ENCODE measurements at regions not wholly inside any gene's neighbourhood (a gene's known extent, or its start where the extent isn't known, plus 50 kb on each side); places are given as distances from the start of the nearest gene placed in this dataset.
"Not testable (repeated sequence)": the region's sequence is repeated elsewhere in the genome, so short reads cannot be mapped to it uniquely, and the experiment has no call there.

GRCh38 chr2:90076311-90076710 is 1384.8 kb downstream of the RPIA start:
- Mint-ChIP-seq H3K27ac (no peak overlapping the region), H3K9me3 (no peaks in the 10 kb centered on the region), H3K27me3 (peaks cover 20% of the 10 kb centered on the region), H3K4me3 (no peak overlapping the region), H3K4me1 (no peaks in the 10 kb centered on the region)
- DNase-seq (no peak), ATAC-seq (no peak)

DNA sequence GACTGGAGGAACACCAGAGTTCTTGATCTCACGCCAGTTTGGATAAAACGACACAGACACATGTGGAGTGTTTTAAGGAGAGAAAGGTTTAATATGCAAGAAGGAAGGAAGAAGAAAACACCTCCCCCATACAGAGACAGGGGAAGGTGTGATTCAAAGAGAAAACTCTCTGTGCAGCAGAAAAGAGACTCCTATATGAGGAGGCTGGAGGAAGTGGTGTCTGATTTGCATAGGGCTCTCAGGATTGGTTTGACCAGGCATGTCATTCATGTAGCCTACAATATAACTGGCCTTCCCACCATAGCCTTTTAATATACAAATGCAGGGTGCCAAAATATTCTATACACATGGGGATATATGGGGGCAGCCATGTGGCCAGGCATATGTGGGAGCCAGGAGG is 1386.5 kb downstream of the RPIA start:
- Mint-ChIP-seq H3K4me1 (no peaks in the 10 kb centered on the region), H3K9me3 (no peaks in the 10 kb centered on the region), H3K4me3 (no peak overlapping the region), H3K27me3 (peaks cover 20% of the 10 kb centered on the region), H3K27ac (no peak overlapping the region)
- no peak for DNase-seq
- ATAC-seq, result no peak

DNA sequence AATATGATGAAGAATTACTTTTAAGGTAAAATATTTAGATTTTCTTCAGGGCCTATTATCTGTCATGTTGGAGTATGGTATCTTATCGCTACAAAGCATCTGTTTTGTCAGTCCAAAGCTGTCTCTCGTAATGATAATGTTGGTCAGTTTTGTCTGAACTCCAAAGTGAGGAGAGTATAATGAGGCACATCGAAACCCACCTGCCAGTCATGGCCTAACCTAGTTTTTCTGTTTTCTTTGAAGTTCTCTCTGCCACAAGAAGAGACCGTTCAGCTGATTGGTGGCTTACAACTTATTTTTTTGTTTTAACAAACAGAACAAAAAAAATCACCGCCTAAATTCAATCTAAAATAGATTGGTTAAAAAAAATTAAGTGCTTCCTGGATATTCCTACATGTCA is 1387.9 kb downstream of the RPIA start:
- H3K4me1 Mint-ChIP-seq, result no peaks in the 10 kb centered on the region
- no peaks in the 10 kb centered on the region for H3K9me3 Mint-ChIP-seq
- no peak overlapping the region for H3K27ac Mint-ChIP-seq
- H3K4me3 Mint-ChIP-seq, result no peak overlapping the region
- peaks cover 20% of the 10 kb centered on the region for H3K27me3 Mint-ChIP-seq
- DNase-seq (no peak), ATAC-seq (no peak)

DNA sequence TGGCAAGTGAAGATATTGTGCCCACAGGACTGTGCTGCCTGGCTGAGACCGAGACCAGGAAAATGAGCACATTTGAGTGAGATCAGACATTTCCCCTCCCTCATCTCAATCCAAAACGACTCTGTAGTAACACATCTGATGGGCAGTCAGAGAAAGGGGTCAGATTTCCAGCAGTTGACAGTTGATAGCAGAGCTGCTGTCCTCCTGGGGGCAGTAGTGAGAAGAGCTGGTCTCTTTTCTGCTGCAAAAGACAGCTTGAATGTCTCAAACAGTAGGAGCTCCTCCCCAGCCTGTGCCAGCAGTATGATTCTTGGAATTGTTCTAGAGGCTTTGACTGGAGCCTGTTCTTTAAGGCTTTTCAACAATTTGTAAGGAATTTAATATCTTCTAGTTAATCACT is 1396.3 kb downstream of the RPIA start:
- not testable (repeated sequence) for H3K27me3 Mint-ChIP-seq, ATAC-seq, H3K27ac Mint-ChIP-seq, DNase-seq, H3K4me3 Mint-ChIP-seq, H3K4me1 Mint-ChIP-seq, H3K9me3 Mint-ChIP-seq

DNA sequence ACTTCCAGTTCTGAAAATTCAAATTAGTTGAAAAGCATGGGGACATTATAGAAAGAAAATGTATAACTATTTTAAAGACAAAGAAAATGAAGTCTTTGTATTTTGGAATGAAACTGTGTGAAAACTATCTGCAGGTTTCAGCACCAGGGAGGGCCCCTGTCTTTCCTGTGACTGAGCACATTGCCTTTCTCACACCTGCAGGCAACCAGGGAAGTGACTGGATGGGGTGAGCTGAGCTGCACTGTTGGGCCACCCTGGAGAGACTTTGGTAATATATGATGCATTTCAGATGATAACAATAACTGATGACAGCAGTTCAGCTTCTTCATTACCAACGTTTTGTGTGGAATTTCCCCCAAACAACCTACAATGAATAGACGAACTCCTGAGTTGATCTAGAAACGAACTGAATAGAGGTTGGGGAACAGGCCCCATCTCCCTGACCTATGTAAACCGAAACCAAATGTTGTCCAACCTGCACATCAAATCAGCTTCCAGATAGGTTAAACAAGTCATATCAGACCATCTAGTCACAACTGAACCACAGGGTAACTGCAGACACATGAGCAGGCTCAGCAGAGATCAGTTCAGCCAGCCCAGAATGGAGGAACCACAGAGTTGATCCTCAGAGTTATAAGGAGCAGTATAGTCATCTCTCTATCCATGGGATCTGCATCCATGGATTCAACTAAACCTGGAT is 1402.2 kb downstream of the RPIA start:
- H3K27ac Mint-ChIP-seq, H3K4me1 Mint-ChIP-seq, H3K9me3 Mint-ChIP-seq, H3K27me3 Mint-ChIP-seq, DNase-seq, H3K4me3 Mint-ChIP-seq, ATAC-seq: not testable (repeated sequence)

DNA sequence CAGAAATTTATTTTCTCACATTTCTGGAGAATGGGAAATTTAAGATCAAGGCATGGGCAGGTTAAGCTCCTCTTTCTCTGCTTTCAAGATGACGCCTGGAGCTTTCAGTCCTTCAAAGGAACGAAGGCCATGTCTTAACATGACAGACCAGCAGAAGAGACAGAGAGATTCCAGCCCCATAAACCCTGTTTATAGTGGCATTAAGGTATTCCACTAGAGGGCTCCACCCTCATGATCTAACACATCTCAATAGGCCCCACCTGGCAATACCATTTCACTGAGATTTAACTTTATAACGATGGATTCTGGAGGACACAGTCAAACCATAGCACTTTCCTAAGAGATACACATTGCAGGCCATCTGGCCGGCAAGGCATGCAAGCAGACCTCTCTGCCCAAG is 1406.1 kb downstream of the RPIA start:
- not testable (repeated sequence) for H3K27ac Mint-ChIP-seq, H3K4me3 Mint-ChIP-seq, DNase-seq, H3K4me1 Mint-ChIP-seq, ATAC-seq, H3K27me3 Mint-ChIP-seq, H3K9me3 Mint-ChIP-seq

GRCh38 chr2:90105142-90105541 is 1413.7 kb downstream of the RPIA start:
- H3K4me1 Mint-ChIP-seq, ATAC-seq, H3K27ac Mint-ChIP-seq, H3K4me3 Mint-ChIP-seq, H3K9me3 Mint-ChIP-seq, DNase-seq, H3K27me3 Mint-ChIP-seq: not testable (repeated sequence)

DNA sequence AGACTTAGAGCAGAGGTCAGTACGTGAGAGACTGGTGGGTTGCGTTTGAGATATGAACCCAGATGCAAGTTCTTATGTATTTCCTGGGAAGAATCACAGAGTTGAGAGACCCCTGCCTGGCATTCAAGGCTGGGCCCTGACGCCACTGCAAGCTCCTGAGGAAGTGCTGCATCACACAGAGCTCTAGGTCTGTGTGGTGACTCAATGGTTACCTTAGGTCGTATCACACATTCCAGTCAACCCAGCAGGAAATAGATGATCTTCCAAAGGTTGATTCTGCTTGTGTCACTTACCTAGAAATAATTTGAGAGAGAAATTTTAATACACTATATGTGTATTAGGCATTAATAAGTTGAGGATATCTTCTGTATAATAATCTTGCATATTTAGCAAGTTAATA is 1431.9 kb downstream of the RPIA start:
- not testable (repeated sequence) for H3K4me1 Mint-ChIP-seq, ATAC-seq, H3K27ac Mint-ChIP-seq, H3K4me3 Mint-ChIP-seq, H3K9me3 Mint-ChIP-seq, DNase-seq, H3K27me3 Mint-ChIP-seq

GRCh38 chr2:90139046-90139445 is 1447.6 kb downstream of the RPIA start:
- H3K27me3 Mint-ChIP-seq, H3K4me3 Mint-ChIP-seq, ATAC-seq, H3K27ac Mint-ChIP-seq, H3K9me3 Mint-ChIP-seq, DNase-seq, H3K4me1 Mint-ChIP-seq: not testable (repeated sequence)

DNA sequence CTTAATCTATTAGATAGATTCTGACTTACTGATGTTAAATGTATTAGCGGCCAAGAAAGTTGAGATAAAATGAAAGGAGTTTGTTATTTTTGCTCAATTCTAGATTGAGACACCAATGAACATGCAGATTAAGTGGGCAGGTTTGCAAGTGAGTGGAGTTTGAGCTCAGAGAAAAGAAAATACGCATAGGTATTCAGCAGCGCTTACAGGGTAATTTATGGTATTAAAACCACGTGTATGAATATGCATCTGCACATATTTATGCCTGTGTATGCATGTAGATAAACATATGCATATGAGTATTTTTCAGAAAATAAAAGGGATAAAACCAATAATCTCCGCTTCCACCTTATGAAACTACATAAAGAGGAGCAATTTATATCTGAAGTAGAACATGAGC is 1450.1 kb downstream of the RPIA start:
- peaks cover 4 to 13% of the 10 kb centered on the region in 2 donors for H3K9me3 Mint-ChIP-seq
- ATAC-seq, H3K27ac Mint-ChIP-seq, H3K4me3 Mint-ChIP-seq, H3K4me1 Mint-ChIP-seq, H3K27me3 Mint-ChIP-seq, DNase-seq: not testable (repeated sequence)

- H3K27me3 Mint-ChIP-seq, H3K4me1 Mint-ChIP-seq, H3K4me3 Mint-ChIP-seq, ATAC-seq, H3K9me3 Mint-ChIP-seq, DNase-seq, H3K27ac Mint-ChIP-seq: not testable (repeated sequence)
These were observed 1460.3 kb downstream of the RPIA start for GRCh38 chr2:90151805-90152204.

GRCh38 chr2:90170978-90171377 is 1479.5 kb downstream of the RPIA start:
- DNase-seq, H3K9me3 Mint-ChIP-seq, H3K4me3 Mint-ChIP-seq, H3K4me1 Mint-ChIP-seq, H3K27ac Mint-ChIP-seq, ATAC-seq, H3K27me3 Mint-ChIP-seq: not testable (repeated sequence)

DNA sequence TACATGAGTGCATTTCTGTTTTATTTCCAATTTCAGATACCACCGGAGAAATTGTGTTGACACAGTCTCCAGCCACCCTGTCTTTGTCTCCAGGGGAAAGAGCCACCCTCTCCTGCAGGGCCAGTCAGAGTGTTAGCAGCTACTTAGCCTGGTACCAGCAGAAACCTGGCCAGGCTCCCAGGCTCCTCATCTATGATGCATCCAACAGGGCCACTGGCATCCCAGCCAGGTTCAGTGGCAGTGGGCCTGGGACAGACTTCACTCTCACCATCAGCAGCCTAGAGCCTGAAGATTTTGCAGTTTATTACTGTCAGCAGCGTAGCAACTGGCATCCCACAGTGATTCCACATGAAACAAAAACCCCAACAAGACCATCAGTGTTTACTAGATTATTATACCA is 1481.6 kb downstream of the RPIA start:
- DNase-seq, H3K4me1 Mint-ChIP-seq, H3K27ac Mint-ChIP-seq, H3K9me3 Mint-ChIP-seq, H3K27me3 Mint-ChIP-seq, ATAC-seq, H3K4me3 Mint-ChIP-seq: not testable (repeated sequence)

DNA sequence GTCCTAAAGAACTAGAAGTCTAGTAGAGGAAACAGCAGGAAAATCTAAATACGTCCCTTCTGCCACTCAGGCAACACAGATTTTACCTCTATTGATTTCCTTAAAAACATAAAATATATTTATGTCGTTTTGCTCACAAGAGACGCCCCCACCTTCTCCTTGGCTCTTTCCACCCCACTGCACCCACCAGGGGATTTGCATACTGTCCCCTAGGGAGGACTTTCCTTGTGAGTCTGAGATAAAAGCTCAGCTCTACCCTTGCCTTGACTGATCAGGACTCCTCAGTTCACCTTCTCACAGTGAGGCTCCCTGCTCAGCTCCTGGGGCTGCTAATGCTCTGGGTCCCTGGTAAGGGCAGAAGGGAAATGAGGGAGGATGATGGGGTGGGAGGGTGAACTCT is 1488.1 kb downstream of the RPIA start:
- H3K27me3 Mint-ChIP-seq, H3K4me3 Mint-ChIP-seq, H3K4me1 Mint-ChIP-seq, ATAC-seq, DNase-seq, H3K9me3 Mint-ChIP-seq, H3K27ac Mint-ChIP-seq: not testable (repeated sequence)

DNA sequence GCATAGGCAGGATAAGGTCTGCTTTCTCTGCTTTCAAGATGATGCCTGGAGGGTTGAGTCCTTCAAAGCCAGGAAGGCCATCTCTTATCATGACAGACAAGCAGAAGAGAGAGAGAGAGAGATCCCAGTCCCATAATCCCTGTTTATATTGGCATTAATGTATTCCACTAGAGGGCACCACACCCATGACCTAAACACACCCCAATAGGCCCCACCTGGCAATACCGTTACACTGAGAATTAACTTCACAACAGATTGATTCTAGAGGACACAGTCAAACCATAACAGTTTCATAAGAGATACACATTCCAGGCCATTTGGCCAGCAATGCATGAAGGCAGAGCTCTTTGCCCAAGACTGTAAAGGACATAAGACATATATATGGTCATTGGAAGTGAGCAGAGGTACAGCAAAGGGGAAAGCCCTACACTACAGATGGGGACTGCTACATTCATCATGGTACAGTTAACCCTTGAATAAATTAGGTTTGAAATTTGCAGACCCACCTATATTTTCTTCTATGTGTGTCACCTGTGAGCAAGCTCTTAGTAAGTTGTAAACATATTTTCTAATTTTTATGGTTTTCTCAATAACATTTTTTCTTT is 1516.1 kb downstream of the RPIA start:
- H3K9me3 Mint-ChIP-seq, result peaks cover 0 to 6% of the 10 kb centered on the region in 2 donors
- DNase-seq (no peak), ATAC-seq (no peak)
- no peaks in the 10 kb centered on the region for H3K4me1 Mint-ChIP-seq
- peaks cover 9% of the 10 kb centered on the region for H3K27me3 Mint-ChIP-seq
- no peak overlapping the region for H3K4me3 Mint-ChIP-seq
- H3K27ac Mint-ChIP-seq, result no peak overlapping the region

DNA sequence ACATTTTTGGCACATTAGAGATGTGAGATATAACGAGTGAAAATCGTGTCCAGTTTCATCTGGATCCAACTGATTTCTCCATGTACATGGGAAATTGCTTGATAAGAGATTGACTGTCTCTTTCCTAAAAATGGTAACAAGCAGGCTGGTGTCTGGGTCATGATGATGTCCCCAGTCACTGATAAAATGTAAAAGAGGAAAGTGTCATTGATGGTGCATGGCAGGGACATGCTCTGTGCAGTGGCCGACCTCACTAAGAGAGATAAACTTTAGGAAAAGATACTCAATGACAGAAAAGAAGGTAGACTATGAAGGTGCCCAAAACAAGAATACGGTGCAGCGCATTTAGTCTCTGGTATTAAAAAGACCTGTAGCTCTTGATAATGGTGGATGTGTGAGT is 1517.5 kb downstream of the RPIA start:
- no peak overlapping the region for H3K27ac Mint-ChIP-seq
- ATAC-seq (no peak), DNase-seq (no peak)
- H3K4me1 Mint-ChIP-seq, result no peaks in the 10 kb centered on the region
- H3K9me3 Mint-ChIP-seq, result peaks cover 0 to 6% of the 10 kb centered on the region in 2 donors
- H3K27me3 Mint-ChIP-seq, result peaks cover 9% of the 10 kb centered on the region
- no peak overlapping the region for H3K4me3 Mint-ChIP-seq

- Mint-ChIP-seq H3K27ac (no peak overlapping the region), H3K9me3 (peaks cover 0 to 6% of the 10 kb centered on the region in 2 donors), H3K4me3 (no peak overlapping the region), H3K4me1 (no peaks in the 10 kb centered on the region), H3K27me3 (peaks cover 3% of the 10 kb centered on the region)
- ATAC-seq (no peak), DNase-seq (no peak)
These were observed 1518.3 kb downstream of the RPIA start for GRCh38 chr2:90209806-90210205.
